Endodermal cell (in vitro differentiated cells): ENCODE measurements at regions not wholly inside any gene's neighbourhood (a gene's known extent, or its start where the extent isn't known, plus 50 kb on each side); places are given as distances from the start of the nearest gene placed in this dataset.
A peak's percentile ranks its signal among the peaks of the same experiment; 100 is the strongest.

Experiments
- DNase-seq: peaks from one replicate; pipeline ENCODE4 v3.0.0-alpha.2; 2017
- H3K27ac ChIP-seq: 2 replicates; pipeline ENCODE4 v1.5.1; 2013; ENCODE audit warnings: mild to moderate bottlenecking, low read depth, low read length, moderate library complexity
- H3K27me3 ChIP-seq: 2 replicates; pipeline ENCODE4 v1.6.1; 2013; ENCODE audit warnings: mild to moderate bottlenecking, low read length, moderate library complexity; ENCODE audit not compliant: insufficient read depth, control insufficient read depth, poor library complexity, severe bottlenecking
- H3K36me3 ChIP-seq: 2 replicates; pipeline ENCODE4 v1.7.0; 2013; ENCODE audit warnings: mild to moderate bottlenecking, low read length, moderate library complexity; ENCODE audit not compliant: control insufficient read depth, insufficient read depth
- H3K4me1 ChIP-seq: one replicate; pipeline ENCODE4 v1.7.0; 2013; ENCODE audit warnings: low read length; ENCODE audit not compliant: control insufficient read depth, insufficient read depth
- H3K4me3 ChIP-seq: 2 replicates; pipeline ENCODE4 v1.5.1; 2013; ENCODE audit warnings: mild to moderate bottlenecking, low read length, moderate library complexity
- H3K9ac ChIP-seq: 2 replicates; pipeline ENCODE4 v1.6.1; 2013; ENCODE audit warnings: mild to moderate bottlenecking, low read length, moderate library complexity; ENCODE audit not compliant: poor library complexity, severe bottlenecking; ENCODE audit errors: extremely low read depth
- H3K9me3 ChIP-seq: 2 replicates; pipeline ENCODE4 v1.6.1; 2013; ENCODE audit warnings: mild to moderate bottlenecking, low read length, moderate library complexity; ENCODE audit not compliant: control insufficient read depth
- H3K27ac Mint-ChIP-seq: 2 replicates; pipeline ENCODE4 v1.8.0; 2020; ENCODE audit warnings: mixed read lengths
- H3K27me3 Mint-ChIP-seq: 2 replicates; pipeline ENCODE4 v1.8.0; 2021; ENCODE audit warnings: mild to moderate bottlenecking, mixed read lengths; ENCODE audit not compliant: insufficient read depth
- H3K36me3 Mint-ChIP-seq: 2 replicates; pipeline ENCODE4 v1.8.0; 2020; ENCODE audit warnings: low read depth, mixed read lengths
- H3K4me1 Mint-ChIP-seq: 2 replicates; pipeline ENCODE4 v1.8.0; 2020; ENCODE audit warnings: mixed read lengths
- H3K4me3 Mint-ChIP-seq: 2 replicates; pipeline ENCODE4 v1.8.0; 2020; ENCODE audit warnings: mild to moderate bottlenecking, moderate library complexity, mixed read lengths
- H3K9me3 Mint-ChIP-seq: 2 replicates; pipeline ENCODE4 v1.8.0; 2020; ENCODE audit warnings: mild to moderate bottlenecking, mixed read lengths
- WGBS, 2 experiments: methylation state at CpG; one replicate each; pipeline versions ENCODE4 v1.1.5 to v1.1.7; 2013; ENCODE audit warnings: missing lambda C conversion rate in 2 of 2, mixed read lengths in 1 of 2; ENCODE audit not compliant: insufficient coverage in 1 of 2, insufficient read length in 1 of 2; 5-methylcytosine and 5-hydroxymethylcytosine counted together
- TF ChIP-seq, protein P1 (sequence below): fragments of 200-600 bp; sonication (generic); conservative IDR thresholded peaks from 2 replicates; pipeline ENCODE4 v1.5.0; 2021; ENCODE audit warnings: antibody characterized with exemption, mild to moderate bottlenecking

DNA sequence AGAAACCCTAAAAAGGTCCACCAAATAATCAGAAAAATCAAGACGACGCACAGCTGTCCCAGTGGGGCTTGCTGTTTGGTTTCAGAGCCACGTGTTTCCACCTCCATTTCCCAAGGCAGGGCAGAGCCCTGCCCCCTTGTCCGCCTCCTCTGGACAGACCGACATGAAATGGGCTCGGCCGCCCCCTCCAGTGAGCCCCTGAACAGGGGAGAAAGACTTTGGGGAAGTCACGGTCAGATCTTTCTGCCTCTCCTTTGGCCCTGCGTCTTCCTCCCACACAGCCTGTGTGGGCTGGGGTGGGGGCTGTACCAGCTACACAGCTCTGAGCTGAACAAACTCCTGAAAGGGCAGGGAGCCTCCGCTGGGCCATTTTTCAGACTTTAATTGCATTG is 230.7 kb downstream of the ENGASE start:
- no peaks in the 10 kb centered on the region for H3K27me3 Mint-ChIP-seq
- H3K27ac Mint-ChIP-seq, result no peak overlapping the region
- Histone ChIP-seq H3K9me3 (no peaks in the 10 kb centered on the region), H3K4me1 (no peaks in the 10 kb centered on the region), H3K4me3 (no peak overlapping the region), H3K9ac (no peak overlapping the region), H3K36me3 (no peaks in the 10 kb centered on the region), H3K27ac (no peak overlapping the region), H3K27me3 (no peaks in the 10 kb centered on the region)
- H3K4me3 Mint-ChIP-seq, result no peak overlapping the region
- H3K9me3 Mint-ChIP-seq, result no peaks in the 10 kb centered on the region
- DNase-seq, result no peak
- 86 to 88% methylated on average over 4 to 10 of the region's 10 CpGs for WGBS, 2 experiments
- TF ChIP-seq, protein P1, sequence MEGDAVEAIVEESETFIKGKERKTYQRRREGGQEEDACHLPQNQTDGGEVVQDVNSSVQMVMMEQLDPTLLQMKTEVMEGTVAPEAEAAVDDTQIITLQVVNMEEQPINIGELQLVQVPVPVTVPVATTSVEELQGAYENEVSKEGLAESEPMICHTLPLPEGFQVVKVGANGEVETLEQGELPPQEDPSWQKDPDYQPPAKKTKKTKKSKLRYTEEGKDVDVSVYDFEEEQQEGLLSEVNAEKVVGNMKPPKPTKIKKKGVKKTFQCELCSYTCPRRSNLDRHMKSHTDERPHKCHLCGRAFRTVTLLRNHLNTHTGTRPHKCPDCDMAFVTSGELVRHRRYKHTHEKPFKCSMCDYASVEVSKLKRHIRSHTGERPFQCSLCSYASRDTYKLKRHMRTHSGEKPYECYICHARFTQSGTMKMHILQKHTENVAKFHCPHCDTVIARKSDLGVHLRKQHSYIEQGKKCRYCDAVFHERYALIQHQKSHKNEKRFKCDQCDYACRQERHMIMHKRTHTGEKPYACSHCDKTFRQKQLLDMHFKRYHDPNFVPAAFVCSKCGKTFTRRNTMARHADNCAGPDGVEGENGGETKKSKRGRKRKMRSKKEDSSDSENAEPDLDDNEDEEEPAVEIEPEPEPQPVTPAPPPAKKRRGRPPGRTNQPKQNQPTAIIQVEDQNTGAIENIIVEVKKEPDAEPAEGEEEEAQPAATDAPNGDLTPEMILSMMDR, result no peak
- no peaks in the 10 kb centered on the region for H3K4me1 Mint-ChIP-seq
- no peaks in the 10 kb centered on the region for H3K36me3 Mint-ChIP-seq

DNA sequence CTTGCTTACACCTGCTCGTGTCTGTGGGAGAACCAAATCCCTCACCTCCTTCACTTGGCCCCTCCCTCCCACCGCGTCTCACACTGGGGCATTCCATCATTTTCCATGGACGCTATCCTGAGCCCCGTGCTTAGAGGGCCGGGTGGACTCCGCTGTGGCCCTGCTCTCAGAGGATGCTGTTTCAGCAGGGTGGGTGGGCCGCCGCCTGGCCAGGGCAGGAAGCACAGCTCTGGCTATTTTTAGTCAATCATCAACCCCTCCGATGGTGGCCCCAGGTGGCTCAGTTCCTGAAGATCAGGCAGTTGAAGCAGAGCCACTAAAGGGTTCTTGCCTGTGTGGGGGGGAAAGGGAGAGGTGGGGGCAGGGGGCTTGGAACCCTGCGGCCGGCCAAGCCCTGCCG is 230.3 kb downstream of the ENGASE start:
- no peaks in the 10 kb centered on the region for H3K27me3 ChIP-seq
- Mint-ChIP-seq H3K27me3 (no peaks in the 10 kb centered on the region), H3K4me3 (no peak overlapping the region), H3K4me1 (no peaks in the 10 kb centered on the region), H3K27ac (no peak overlapping the region), H3K36me3 (no peaks in the 10 kb centered on the region), H3K9me3 (no peaks in the 10 kb centered on the region)
- H3K4me3 ChIP-seq, result no peak overlapping the region
- DNase-seq, result peak; percentile 86
- H3K9me3 ChIP-seq, result no peaks in the 10 kb centered on the region
- no peaks in the 10 kb centered on the region for H3K36me3 ChIP-seq
- WGBS, 2 experiments, result 77 to 80% methylated on average over 4 to 13 of the region's 13 CpGs
- H3K4me1 ChIP-seq, result no peaks in the 10 kb centered on the region
- no peak overlapping the region for H3K27ac ChIP-seq
- TF ChIP-seq, protein P1, result peak; percentile 62
- H3K9ac ChIP-seq, result no peak overlapping the region

GRCh38 chr17:79303641-79304205 is 229.1 kb downstream of the ENGASE start:
- TF ChIP-seq, protein P1, result no peak
- 90 to 93% methylated on average over 6 of the region's 7 CpGs for WGBS, 2 experiments
- no peaks in the 10 kb centered on the region for H3K27me3 Mint-ChIP-seq

More at GRCh38 chr17:79303641-79304205, 229.1 kb downstream of the ENGASE start:
- no peaks in the 10 kb centered on the region for H3K27me3 ChIP-seq
- H3K36me3 ChIP-seq, result no peaks in the 10 kb centered on the region
- no peak overlapping the region for H3K27ac ChIP-seq
- H3K4me3 Mint-ChIP-seq, result no peak overlapping the region
- no peak for DNase-seq
- H3K4me1 Mint-ChIP-seq, result no peaks in the 10 kb centered on the region
- no peaks in the 10 kb centered on the region for H3K4me1 ChIP-seq
- H3K9me3 Mint-ChIP-seq, result no peaks in the 10 kb centered on the region
- no peak overlapping the region for H3K27ac Mint-ChIP-seq
- H3K9me3 ChIP-seq, result no peaks in the 10 kb centered on the region
- H3K4me3 ChIP-seq, result no peak overlapping the region
- H3K36me3 Mint-ChIP-seq, result no peaks in the 10 kb centered on the region
- no peak overlapping the region for H3K9ac ChIP-seq
